Spleen (tissue), 7 donors: ENCODE measurements at regions not wholly inside any gene's neighbourhood (a gene's known extent, or its start where the extent isn't known, plus 50 kb on each side); places are given as distances from the start of the nearest gene placed in this dataset.

ENCODE experiments used
- CTCF ChIP-seq, 11 experiments: fragments of 200-600 bp in 7 of 11; fragments of 450-650 bp in 4 of 11; sonication (generic) in 4 of 11; IDR thresholded peaks in 8 of 11; conservative IDR thresholded peaks in 3 of 11; 1 replicate in 7 of 11; 2 replicates in 4 of 11; pipeline versions ENCODE4 v1.4.0 to v1.8.0; 2016 to 2021; ENCODE audit warnings: antibody characterized with exemption in 11 of 11, inconsistent platforms in 4 of 11, mild to moderate bottlenecking in 1 of 11
- POLR2A ChIP-seq, 3 donors: fragments of 450-650 bp; IDR thresholded peaks; one replicate each; pipeline ENCODE4 v1.5.1; 2017; ENCODE audit warnings: antibody characterized with exemption in 3 of 3, mild to moderate bottlenecking in 1 of 3
- POLR2AphosphoS5 ChIP-seq, 3 donors: sonication (generic); formaldehyde crosslinking; IDR thresholded peaks; one replicate each; pipeline ENCODE4 v1.5.1; 2017; ENCODE audit warnings: antibody characterized with exemption in 3 of 3
- donor health status: DM: no; HTN: no; CAD: no; lungs with moderate emphysema.
- donor health status: DM: no; HTN: no; CAD: no.
- donor health status: DM: no; HTN: no; CAD: no.

- TF ChIP-seq CTCF (IDR thresholded peaks at IDR 0.05 in 8 of 11, conservative IDR thresholded peaks at IDR 0.05 in 3 of 11) (no peak), POLR2AphosphoS5 (IDR thresholded peaks at IDR 0.05) (no peak), POLR2A (IDR thresholded peaks at IDR 0.05) (no peak)
These were observed 387.5 kb downstream of the HACE1 start for GRCh38 chr6:104472021-104472901.
